ENCODE measurements at regions not wholly inside any gene's neighbourhood (a gene's known extent, or its start where the extent isn't known, plus 50 kb on each side); places are given as distances from the start of the nearest gene placed in this dataset.

- TF ChIP-seq CTCF (IDR thresholded peaks at IDR 0.05): no peak
- no peak for TF ChIP-seq EP300 (IDR thresholded peaks at IDR 0.05)
These were observed 566.5 kb upstream of the ADGRL2 start for GRCh38 chr1:81234237-81234636.
